Skin of body (tissue), 1 donor: ENCODE measurements at regions not wholly inside any gene's neighbourhood (a gene's known extent, or its start where the extent isn't known, plus 50 kb on each side); places are given as distances from the start of the nearest gene placed in this dataset.

Experiments used
- DNase-seq: peaks from one replicate; lab custom pipeline; 2025; lab: John Stamatoyannopoulos, UW

DNA sequence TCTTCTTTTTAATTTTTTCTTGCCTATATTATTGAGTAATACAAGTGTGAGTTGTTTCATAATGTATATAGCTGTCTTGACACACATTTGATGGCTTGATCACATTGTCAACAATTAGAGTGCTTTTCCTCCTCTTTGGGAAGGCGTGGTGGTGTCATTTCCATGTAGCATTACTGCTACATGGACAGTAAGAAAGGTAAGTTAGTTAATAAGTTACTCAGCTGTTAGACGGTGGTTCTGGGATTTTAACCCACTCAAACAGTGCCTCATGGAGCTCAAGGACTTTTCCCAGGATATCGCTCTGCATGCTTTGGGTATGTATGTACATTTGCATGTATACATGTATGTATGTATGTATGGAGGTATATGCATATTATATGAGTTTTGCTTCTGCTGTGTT is 94.6 kb downstream of the HAPSTR1 start:
- no peak for DNase-seq

DNA sequence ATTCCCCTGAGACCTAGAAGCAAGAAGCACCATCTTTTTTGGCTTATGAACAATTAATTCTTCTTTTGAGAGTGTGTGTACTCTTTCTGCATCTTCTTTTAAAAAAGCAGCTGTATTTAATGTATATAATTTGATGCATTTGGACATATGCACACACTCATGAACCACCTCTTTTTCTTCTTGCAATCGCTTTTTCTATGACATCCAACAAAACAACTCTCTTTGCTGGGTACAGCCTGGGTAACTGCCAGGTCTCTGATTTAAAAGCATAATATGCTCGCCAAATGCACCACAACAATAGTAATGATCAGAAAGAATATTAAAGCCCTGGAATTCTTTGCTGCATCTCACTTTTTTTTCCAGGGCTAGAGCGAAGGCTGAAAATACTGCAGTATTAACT is 97.3 kb downstream of the HAPSTR1 start:
- no peak for DNase-seq

- no peak for DNase-seq
Observed at GRCh38 chr16:9191274-9191850, 99.9 kb downstream of the HAPSTR1 start.

- no peak for DNase-seq
Observed at GRCh38 chr16:9192746-9193145, 101.3 kb downstream of the HAPSTR1 start.

GRCh38 chr16:9195287-9195686 is 103.8 kb downstream of the HAPSTR1 start:
- no peak for DNase-seq

DNA sequence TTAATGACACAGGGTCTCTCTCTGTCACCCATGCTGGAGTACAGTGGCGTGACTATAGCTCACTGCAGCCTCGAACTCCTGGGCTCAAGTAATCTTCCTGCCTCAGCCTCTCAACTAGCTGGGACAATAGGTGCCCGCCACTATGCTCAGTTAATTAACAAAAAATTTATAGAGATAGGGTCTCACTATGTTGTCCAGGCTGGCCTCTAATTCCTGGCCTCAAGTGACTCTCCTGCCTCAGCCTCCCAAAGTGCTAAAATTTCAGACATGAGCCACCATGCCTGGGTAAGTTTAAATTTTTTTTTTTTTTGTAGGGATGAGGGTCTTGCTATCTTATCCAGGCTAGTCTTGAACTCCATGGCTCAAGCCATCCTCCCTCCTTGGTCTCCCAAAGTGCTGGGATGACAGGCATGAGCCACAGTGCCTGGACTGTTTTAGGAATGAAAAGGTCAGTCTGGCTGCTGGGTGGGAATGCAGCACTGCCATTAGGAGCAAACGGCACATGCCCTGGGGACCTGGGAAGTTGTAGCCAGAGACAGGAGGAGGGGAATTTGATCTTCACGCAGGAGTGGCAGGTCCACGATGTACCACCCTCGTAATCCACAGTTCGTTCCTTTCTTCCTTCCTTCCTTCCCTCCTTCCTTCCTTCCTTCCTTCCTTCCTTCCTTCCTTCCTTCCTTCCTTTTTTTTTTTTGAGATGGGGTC is 106.7 kb downstream of the HAPSTR1 start:
- DNase-seq, result no peak

DNA sequence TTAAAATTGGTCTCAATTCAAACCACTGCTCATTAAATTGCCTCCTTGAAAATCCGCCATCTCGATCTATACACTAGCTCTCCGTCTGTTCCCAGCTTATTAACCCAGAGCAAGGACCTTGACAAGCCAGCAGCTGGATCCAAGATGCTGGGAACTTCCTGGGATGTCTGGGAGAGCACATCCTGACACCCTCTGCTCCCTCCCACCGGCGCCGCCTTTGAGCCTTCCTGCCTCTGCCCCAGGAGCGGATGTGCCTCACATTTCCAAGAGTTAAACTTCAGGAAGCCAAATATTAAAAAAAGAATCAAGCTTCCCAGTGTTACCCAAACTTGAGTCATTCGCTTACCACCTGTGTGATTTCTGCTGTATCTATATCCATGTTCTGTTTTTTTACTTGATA is 107.9 kb downstream of the HAPSTR1 start:
- DNase-seq, result peak; percentile 16

DNA sequence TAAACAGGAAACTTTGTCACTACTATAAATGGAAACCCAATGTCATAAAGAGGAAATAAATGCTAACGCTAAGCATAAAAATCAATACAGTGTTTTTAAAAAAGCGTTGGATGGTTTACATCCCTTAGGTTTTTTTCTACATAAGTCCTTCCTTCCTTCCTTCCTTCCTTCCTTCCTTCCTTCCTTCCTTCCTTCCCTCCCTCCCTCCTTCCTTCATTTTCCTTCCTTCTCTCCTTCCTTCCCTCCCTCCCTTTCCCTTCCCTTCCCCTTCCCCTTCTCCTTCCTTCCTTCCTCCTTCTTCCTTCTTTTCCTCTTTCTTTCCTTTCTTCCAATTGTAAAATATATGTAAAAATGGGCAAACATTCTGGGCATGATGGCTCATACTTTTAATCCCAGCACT is 108.3 kb downstream of the HAPSTR1 start:
- DNase-seq, result no peak

DNA sequence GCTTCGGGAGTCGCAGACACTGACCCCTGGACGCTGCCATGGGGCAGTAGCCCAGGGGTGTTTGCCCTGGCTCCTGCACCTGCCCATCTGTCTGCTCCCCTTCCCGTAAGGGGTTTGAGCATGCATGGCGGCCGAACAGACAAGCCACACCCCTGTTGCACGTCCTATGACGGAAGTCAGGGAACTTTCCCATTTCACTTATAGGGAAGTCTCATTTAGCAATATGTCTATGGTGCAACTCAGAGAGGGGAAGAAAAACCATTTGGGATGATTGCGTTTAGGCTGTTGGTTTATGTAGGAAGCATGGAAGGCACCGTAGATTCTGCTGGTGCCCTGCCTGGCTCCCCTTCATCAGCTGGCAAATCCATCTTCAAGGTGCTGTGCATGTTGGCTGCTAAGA is 112.5 kb downstream of the HAPSTR1 start:
- DNase-seq, result no peak

GRCh38 chr16:9205661-9206060 is 114.2 kb downstream of the HAPSTR1 start:
- no peak for DNase-seq

DNA sequence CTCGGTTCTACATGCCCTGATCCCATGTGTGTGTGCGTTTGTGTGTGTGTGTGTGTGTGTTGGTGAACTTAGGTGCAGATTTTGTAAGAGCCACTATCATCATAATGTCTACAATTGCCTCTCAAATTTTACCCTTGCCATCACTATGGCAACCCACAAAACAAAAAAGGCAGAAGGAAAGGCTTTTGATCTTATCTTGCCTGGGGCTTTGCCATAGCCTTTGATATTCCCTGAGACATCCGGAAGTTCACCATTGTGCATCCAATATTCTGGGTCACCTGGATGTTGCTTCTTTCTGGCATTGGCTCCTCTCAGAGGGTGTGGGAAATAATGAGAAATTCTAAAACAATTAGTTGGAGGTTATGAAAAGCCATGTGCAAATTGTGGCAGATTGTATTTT is 114.7 kb downstream of the HAPSTR1 start:
- no peak for DNase-seq

DNA sequence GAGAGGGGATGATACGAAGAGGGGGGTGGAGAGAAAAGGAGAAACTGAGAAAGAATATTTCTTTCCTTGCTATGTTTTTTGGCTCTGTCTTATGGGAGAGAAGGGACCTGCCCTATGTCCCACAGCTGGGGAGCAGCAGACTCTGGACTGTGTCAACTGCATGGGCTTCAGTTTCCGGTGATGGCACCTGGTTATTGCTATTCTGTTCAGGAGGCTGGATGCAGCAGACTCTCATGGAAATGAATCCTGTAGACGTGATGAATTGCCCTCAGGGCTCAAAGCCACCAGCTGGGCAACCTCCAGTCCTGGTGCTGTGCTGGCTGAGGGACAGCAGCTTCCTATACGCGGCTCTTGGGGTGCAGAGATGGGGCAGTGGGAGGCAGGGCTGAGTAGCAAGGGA is 121.2 kb downstream of the HAPSTR1 start:
- DNase-seq, result no peak

DNA sequence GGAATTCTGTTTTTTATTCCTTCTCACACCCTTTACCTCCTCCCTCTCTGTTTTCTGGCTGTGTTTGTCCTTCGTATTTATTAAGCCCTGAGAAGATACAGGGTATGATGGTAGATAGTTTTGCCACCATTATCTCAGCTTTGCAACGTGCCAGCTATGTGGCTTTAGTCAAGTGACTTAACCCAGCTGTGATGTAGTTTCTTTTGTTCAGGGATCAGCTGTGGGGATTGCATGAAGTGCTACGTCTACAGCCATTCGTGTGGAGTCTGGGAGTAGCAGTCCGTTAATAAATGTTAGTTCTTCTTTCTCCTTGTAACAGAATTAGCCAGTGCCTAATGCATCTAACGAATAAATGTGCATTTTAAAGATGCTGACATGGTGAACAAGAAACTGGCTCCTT is 128.4 kb downstream of the HAPSTR1 start:
- no peak for DNase-seq

DNA sequence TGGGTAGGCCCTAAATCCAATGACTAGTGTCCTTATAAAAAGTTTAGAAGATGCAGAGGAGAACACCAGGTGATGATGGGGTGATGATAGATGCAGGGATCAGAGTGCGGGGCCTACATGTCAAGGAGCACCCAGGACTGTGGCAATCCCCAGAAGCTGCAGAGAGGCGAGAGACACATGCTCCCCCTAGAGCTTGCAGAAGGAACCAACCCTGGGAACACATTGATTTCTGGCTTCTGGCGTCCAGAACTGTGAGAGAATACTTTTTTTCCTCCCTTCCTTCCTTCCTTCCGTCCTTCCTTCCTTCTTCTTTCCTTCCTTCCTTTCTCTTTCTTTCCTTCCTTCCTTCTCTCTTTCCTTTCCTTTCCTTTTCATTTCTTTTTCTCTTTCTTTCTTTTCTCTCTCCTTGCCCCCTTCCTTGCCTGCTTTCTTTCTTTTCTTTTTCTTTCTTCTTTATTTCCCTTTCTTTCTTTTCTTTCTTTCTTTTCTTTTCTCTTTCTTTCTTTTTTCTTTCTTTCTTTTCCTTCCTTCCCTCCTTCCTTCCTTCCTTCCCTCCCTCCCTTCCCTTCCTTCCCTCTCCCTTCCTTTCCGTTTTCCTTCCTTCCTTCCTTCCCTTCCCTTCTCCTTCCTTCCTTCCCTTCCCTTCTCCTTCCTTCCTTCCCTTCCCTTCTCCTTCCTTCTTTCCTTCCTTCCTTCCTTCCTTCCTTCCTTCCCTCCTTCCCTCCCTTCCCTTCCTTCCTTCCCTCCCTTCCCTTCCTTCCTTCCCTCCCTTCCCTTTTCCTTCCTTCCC is 134.3 kb downstream of the HAPSTR1 start:
- no peak for DNase-seq

DNA sequence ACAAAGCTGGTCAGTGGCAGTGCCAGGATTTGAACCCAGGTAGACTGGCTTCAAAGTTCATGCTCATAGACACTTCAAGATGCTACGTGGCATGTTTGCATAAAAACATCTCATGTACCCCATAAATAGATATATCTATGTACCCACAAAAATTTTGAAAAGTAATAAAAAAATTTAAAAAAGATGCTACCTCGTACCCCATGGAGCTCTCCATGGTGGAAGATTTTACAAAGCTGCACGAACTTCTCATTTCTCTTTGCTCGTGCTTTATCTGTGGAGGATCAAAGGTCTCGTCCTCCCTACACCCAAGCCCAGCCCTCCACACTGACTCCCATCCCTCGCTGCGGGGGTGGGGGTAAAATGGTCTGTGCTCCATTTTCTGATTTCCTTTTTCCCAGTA is 135.5 kb downstream of the HAPSTR1 start:
- DNase-seq, result no peak

DNA sequence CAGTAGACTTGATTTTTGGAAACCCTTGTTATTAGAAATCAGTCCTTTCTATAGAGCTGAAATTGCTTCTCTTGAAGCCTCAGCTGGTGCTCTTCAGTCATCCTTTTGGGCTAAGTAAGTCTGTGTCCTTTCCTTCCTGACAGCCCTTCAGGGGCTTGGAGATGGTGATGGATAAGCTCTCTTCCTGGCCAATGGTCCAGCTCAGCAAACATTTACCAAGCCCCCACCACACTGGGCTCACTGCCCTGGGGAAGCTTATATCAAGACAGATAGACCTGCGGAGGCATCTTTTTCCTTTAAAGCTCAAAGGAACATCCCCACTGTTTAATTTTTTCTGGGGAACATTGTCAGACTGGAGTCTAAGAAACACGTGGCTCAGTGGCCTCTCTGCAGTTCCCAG is 139.6 kb downstream of the HAPSTR1 start:
- DNase-seq, result no peak

DNA sequence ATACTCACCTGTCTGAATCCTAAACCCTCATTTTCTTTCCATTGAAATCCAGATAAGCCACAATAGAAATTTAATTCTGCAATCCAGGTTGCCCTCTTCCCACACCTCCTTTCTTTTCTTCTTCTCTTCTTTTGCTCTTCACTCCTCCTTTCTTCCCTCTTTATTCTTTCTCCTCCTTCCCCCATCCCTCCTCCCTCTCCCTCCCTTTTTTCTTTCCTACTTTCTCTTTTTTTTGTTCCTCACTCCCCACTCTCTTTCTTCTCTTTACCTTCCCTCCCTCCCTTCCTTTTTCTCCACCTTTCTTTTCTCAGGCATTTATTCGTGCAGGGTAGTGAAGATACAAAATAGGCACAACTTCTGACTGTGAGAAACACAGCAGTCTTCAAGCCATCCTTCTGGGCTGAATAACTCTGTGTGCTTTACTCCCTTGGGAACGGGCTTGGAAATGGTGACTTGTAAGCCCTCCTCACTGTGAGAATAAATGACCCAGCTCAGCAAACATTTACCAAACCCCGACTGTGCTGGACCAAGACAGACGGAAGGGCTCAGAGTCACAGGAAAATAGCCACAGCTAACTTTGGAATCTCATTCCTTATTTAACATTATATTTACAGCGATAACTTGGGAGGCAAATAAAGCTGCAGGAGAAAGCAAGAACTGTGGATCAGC is 140.8 kb downstream of the HAPSTR1 start:
- DNase-seq, result no peak

- DNase-seq, result no peak
Observed at GRCh38 chr16:9235867-9236266, 144.4 kb downstream of the HAPSTR1 start.

GRCh38 chr16:9236319-9236718 is 144.9 kb downstream of the HAPSTR1 start:
- no peak for DNase-seq

- no peak for DNase-seq
Observed at GRCh38 chr16:9238346-9238745, 146.9 kb downstream of the HAPSTR1 start.

GRCh38 chr16:9241177-9241576 is 149.7 kb downstream of the HAPSTR1 start:
- DNase-seq, result no peak

DNA sequence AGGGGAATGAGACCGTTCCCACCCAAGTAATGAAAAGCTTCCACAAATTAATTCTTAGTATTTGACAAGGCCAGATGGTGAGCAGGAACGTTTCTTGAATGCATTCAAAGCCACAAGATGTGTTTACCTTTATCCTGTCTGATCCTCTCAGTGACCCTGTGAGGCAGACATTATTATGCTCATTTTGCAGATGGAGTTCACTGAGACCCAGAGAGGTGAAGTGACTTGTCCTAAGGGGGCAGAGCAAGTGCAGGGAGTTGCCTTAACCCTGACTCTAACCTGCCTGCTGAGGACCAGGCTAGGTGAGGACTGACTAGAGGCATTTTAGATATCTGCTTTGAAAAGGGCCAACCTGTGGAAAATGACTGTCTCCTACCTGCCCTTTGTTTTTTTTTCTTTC is 156.7 kb downstream of the HAPSTR1 start:
- no peak for DNase-seq
